Mononuclear cell (primary cell): ENCODE measurements at regions not wholly inside any gene's neighbourhood (a gene's known extent, or its start where the extent isn't known, plus 50 kb on each side); places are given as distances from the start of the nearest gene placed in this dataset.

Experiments used
- H3K27me3 ChIP-seq: 2 replicates; pipeline ENCODE4 v1.6.0; 2011; ENCODE audit warnings: low read length, control low read depth; ENCODE audit not compliant: insufficient read depth
- H3K4me1 ChIP-seq: 2 replicates; pipeline ENCODE4 v1.5.1; 2011; ENCODE audit warnings: mild to moderate bottlenecking, low read length, control low read depth; ENCODE audit not compliant: insufficient read depth
- H3K4me3 ChIP-seq: 2 replicates; pipeline ENCODE4 v1.5.1; 2011; ENCODE audit warnings: mild to moderate bottlenecking, low read length, moderate library complexity
- H3K9me3 ChIP-seq: 2 replicates; pipeline ENCODE4 v1.5.1; 2011; ENCODE audit warnings: low read depth, mild to moderate bottlenecking, control low read depth, low read length

DNA sequence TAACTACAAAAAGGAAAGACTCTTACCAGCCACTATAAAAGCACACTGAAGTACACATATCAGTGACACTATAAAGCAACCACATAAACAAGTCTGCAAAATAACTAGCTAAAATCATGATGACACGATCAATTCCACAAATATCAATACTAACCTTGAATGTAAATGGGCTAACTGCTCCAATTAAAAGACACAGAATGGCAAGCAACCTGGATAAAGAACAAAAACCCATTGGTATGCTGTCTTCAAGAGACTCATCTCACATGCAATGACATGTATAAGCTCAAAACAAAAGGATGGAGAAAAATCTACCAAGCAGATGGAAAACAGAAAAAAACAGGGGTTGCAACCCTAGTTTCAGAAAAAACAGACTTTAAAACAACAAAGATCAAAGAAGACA, 59.7 kb upstream of the LYPLAL1 start:
- H3K9me3 ChIP-seq = peaks cover 10% of the 10 kb centered on the region
- H3K4me3 ChIP-seq = no peak overlapping the region
- H3K27me3 ChIP-seq = no peaks in the 10 kb centered on the region
- no peaks in the 10 kb centered on the region for H3K4me1 ChIP-seq

DNA sequence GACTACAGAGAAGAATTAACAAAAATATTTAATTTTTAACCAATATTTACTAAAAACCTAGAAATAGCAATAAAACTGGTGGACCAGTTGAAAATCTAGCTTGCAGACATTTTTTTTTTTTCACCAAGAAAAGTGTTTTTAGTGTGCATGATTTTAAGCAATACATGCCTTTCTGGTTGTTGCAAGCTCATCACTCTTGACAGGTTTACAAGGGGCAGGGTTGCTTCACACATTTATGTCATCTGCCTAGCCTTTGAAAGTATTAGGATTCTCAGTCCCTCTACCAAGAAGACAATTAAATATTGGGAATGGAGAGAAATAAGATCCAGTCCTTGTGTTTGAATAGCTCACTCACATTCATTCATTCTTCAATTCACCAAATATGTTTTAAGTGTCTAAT, 53.8 kb upstream of the LYPLAL1 start:
- Histone ChIP-seq H3K4me3 (no peak overlapping the region), H3K4me1 (peaks cover 16% of the 10 kb centered on the region), H3K27me3 (no peaks in the 10 kb centered on the region), H3K9me3 (no peaks in the 10 kb centered on the region)

DNA sequence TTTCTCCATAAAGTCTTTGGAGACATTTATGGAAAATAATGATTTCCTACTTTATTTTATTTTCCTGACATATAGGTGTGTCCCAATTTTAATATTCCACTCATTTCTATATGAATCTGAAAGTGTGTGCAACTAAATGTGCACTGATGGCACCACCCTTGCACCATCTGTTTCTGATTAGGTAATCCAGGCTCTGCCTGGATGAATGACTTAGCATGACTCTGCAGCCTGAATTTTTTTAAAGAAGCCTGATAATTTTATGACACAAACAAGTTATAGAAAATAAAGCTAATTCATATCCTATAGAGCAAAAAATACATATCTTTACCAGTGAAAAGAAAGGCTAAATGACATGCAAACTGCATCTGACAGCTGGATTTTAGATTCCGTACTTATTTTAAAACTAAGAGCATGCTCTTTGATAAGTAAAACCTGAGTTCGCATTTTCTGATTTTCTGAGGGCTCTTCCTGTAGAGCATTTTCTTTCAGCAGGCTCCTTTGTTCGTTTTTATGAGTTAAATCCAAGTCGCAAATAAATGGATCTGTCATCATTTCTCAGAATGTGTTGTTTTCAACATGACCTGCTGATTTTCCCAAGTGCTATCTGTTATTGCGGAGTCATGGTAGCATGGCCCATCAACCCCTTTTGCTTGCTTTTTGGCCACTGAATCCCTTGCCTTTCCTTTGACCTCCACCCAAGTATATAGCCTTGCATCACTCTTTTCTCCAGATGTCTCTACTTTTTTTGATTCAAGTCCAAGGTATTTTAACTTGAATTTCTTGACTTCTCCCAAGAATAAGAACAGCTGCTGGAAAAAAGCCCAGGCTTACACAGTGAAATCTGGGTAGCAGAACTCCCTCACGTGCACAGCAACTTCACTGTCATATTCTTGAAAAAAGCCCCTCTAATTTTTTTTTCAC, 52.8 kb upstream of the LYPLAL1 start:
- Histone ChIP-seq H3K9me3 (no peaks in the 10 kb centered on the region), H3K27me3 (no peaks in the 10 kb centered on the region), H3K4me1 (peaks cover 16% of the 10 kb centered on the region), H3K4me3 (no peak overlapping the region)

- peaks cover 16% of the 10 kb centered on the region for H3K4me1 ChIP-seq
- no peak overlapping the region for H3K4me3 ChIP-seq
- no peaks in the 10 kb centered on the region for H3K9me3 ChIP-seq
- no peaks in the 10 kb centered on the region for H3K27me3 ChIP-seq
Observed at GRCh38 chr1:219121679-219122078, 52.0 kb upstream of the LYPLAL1 start.

GRCh38 chr1:219123036-219123435, 50.6 kb upstream of the LYPLAL1 start:
- Histone ChIP-seq H3K4me1 (peaks cover 16% of the 10 kb centered on the region), H3K27me3 (no peaks in the 10 kb centered on the region), H3K9me3 (no peaks in the 10 kb centered on the region), H3K4me3 (no peak overlapping the region)
